GM12892 (cell line): ENCODE measurements at regions not wholly inside any gene's neighbourhood (a gene's known extent, or its start where the extent isn't known, plus 50 kb on each side); places are given as distances from the start of the nearest gene placed in this dataset.

Experiments used
- POLR2A ChIP-seq: IDR thresholded peaks from 2 replicates; pipeline ENCODE4 v1.6.1; 2011; ENCODE audit warnings: low read depth, low read length, control low read depth
- POLR2AphosphoS5 ChIP-seq: IDR thresholded peaks from 2 replicates; pipeline ENCODE4 v1.6.1; 2011; ENCODE audit warnings: low read depth, low read length, control low read depth
- TAF1 ChIP-seq: IDR thresholded peaks from 2 replicates; pipeline ENCODE4 v1.6.1; 2011; ENCODE audit warnings: low read depth, mild to moderate bottlenecking, control low read depth, low read length, borderline replicate concordance

- TF ChIP-seq POLR2A = no peak
- no peak for TF ChIP-seq TAF1
- TF ChIP-seq POLR2AphosphoS5 = no peak
Observed at GRCh38 chr9:107684224-107684623, 194.7 kb upstream of the KLF4 start.
